KBM-7 (cell line): ENCODE measurements at regions not wholly inside any gene's neighbourhood (a gene's known extent, or its start where the extent isn't known, plus 50 kb on each side); places are given as distances from the start of the nearest gene placed in this dataset.

ENCODE experiments used
- DNase-seq: peaks from one replicate; pipeline ENCODE4 v3.0.0-alpha.2; 2015
- in situ Hi-C: fragments of 300-500 bp; cut with MboI; formaldehyde crosslinking; loops from 2 replicates; pipeline ENCODE4 v1.14.3; 2020; ENCODE audit warnings: low sequenced_read_pairs, low pct_unique_long_range_greater_than_20kb, mixed read lengths

DNA sequence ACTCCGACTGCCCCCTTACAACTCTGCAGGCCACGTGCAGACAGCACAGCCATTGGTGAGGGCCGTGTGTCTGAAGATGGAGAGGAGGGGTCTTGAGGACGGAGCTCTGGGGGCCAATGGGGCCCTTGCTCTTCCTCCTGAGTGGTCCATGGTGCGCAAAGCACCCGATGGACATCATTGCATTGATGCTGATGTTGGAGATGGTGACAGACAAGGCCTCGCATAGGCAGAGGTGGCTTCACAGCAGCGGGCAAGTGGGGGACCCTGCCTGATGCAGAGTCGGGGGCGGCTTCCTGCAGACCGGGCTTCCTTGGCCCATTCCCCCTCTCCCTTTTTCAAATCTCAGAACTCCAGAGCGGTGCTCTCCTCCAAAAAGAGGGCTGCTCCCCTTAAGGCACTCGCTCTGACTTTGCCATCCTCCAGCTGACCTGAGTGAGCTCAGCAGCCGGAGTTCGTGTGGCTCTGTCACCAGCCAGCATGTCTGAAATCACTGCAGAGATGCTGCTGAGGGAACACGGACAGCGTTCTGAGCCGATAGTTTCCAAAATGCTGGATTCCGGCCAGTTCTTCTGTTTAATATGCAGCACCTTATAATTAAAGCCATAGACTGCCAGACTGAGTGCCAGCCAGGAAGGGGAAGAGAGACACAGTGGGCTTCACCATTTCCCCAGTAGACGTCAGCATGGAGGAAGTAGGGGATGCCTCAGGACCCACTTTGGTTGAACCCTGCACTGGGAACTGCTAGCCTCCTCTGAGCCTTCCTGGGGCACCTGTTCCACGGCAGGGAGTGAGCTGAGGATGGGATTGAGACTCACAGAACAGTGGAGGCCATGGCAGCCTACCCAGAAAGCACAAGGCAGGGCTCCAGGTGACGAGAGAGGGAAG, 278.2 kb downstream of the BRD1 start:
- DNase-seq: no peak
- in situ Hi-C loops: no loop called here

DNA sequence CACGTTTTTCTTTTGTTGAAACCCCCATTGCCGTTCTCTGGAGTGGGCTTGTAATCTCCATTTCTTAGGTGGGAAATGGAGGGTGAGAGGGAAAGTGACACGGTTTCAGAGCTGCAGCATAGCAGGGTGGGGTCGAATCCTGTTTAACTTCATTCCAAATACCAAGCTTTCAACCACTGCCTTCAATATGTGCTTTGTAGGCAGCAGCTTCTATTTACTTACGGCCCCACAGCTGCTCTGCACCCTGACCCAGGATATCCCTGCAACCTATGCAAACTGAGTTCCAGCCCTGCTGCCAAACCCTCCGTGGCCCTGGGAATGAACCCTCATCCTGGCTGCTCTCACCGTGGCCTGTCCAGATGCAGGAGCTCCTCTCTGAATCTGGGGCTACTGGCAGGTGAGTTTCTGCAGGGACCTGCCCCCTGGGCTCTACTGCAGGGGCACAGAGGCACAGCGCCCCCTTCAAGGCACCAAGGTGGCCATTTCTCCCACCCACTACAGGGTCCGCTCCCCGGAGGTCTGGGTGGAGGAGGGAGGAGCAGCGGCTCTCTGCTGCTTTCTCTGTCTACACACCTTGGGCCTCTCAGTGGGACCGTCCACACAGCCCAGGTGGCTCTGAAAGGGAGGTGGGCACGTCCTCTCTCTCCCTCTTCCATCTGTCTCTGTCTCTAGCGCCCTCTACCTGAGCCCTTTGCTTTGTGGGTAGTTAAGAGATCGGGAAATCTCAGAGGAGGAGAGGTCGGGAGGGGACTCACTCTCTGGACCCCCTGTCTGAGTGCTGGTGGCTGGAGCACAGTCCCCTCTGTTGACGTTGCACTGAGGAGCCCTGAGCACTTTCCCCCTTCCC, 279.1 kb downstream of the BRD1 start:
- in situ Hi-C loops: no loop called here
- no peak for DNase-seq

DNA sequence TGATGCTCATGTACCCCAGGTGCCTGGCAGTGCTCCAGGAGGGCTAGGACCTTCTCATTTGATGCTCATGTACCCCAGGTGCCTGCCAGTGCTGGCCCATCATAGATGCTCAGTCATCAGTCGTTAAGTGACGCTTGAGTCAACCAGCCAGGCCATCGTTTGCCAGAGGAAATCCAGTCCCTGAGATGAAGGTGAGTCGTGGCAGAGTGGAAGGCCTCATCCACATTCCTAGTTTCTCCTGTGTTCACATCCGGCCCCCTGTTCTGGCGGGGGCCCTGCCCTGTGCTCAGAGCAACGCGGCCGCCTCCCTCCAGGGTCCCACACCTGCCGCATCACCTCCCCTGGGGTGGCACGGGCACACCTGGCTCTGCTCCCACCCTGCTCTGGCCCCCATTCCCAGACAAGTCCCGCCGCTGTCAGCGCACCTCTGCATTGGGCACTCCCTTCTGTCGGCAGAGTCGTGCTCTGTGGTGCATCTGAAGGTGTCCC, 279.9 kb downstream of the BRD1 start:
- in situ Hi-C loops: no loop called here
- no peak for DNase-seq

DNA sequence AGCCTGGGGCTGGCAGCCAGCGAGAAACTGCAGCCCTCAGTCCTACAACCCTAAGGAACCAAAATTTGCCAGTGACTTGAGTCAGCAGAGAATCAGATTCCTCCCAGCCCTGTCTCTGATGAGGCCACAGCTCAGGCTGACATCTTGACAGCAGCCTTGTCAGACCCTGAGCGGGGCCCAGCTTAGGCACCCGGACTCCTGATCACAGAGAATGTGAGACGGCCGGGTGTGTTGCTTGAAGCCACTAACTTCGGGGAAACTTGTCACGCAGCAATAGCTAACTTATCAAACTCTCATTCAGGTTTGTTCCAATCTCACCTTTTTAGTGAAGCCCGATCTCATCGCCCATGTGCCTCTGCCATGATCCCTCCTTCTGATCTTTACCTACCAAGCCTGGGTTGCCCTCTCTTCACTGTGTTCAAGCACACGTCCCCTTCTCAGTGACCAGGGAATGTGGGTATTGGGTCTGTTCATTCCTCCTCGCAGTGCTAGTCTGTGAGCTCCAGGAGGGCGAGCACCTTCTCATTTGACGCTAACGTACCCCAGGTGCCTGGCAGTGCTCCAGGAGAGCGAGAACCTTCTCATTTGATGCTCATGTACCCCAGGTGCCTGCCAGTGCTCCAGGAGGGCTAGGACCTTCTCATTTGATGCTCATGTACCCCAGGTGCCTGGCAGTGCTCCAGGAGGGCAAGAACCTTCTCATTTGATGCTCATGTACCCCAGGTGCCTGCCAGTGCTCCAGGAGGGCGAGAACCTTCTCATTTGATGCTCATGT, 280.7 kb downstream of the BRD1 start:
- no peak for DNase-seq
- in situ Hi-C loops: no loop called here

DNA sequence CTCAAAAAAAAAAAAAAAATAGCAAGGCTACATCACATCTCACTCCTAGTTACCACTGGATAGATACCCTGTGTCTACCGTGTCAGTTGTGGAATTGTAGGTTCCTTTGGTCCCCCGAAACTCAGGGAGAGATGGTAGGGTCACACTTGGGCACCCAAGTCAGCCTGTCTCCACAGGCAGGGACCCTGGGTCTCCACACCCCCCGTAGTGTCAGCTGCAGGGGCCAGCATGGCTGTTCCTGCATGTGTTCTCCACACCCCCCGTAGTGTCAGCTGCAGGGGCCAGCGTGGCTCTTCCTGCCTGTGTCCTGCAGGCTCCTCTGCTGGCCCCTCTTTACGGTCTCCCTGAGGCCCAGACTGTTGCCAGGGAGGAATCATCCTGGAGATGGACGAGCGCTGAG, 282.1 kb downstream of the BRD1 start:
- in situ Hi-C loops: no loop called here
- no peak for DNase-seq

DNA sequence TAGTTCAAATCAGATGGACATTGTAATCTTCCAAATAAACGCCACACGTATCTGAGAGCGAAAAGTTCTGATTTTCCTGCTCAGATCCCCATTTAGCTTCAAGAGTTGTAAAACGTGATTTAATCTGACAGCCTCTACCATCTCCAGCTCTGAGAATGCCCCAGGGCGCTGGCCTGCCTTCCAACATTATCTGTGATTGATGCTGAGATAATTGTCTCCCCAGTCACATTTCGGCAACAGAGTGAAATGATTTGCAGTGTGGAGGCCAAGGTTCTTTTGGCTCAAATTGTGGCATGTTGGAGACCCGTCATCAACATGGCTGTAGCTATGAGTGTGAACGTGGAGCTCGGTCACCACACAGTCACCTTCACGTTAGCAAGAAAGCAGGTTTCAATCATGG, 283.4 kb downstream of the BRD1 start:
- in situ Hi-C loops: no loop called here
- no peak for DNase-seq

DNA sequence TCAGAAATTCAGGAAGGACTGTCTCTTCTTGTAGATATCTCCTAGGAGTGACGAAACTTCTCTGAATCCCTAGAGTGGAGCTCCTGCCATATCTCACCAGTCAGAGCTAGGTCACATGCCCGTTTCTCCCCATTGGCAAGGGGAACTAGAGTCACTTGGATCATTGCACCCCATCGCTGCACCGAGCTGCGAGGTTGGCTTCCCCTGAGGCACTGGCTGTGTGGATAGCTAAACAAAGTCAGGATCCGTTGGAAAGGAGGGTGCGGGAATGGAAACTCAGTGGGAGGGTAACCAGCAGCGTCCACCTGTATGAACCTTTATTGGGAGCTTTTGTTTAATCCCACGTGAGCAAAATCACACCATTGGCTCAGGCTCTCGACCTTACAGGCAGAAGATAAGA, 283.8 kb downstream of the BRD1 start:
- DNase-seq: no peak
- in situ Hi-C loops: no loop called here

DNA sequence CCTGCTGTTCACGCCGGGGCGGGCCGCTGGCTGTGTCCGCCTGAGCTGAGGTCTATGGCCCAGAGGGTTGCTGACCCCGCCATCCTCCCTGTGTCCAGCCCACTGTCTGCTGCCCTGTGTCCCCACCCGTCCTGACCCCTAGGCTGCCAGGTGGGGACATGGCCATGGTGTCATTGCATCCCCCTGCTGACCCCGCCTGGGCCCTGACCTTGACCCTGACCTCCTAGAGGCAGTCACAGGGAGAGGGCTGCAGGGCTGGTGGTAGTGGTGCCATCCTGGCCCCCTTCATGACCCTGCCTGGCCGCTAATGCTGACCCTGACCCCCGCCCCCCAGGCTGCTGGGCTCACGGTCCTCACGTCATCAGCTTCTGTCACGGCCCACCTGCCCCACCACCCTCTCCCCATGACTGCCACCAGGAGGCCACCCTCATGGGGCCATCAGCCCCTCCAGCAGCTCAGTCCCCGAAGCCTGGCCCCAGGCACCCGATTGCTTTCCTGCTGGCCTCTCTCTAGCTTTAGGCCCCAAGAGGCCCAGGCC, 285.9 kb downstream of the BRD1 start:
- in situ Hi-C loops: no loop called here
- no peak for DNase-seq

DNA sequence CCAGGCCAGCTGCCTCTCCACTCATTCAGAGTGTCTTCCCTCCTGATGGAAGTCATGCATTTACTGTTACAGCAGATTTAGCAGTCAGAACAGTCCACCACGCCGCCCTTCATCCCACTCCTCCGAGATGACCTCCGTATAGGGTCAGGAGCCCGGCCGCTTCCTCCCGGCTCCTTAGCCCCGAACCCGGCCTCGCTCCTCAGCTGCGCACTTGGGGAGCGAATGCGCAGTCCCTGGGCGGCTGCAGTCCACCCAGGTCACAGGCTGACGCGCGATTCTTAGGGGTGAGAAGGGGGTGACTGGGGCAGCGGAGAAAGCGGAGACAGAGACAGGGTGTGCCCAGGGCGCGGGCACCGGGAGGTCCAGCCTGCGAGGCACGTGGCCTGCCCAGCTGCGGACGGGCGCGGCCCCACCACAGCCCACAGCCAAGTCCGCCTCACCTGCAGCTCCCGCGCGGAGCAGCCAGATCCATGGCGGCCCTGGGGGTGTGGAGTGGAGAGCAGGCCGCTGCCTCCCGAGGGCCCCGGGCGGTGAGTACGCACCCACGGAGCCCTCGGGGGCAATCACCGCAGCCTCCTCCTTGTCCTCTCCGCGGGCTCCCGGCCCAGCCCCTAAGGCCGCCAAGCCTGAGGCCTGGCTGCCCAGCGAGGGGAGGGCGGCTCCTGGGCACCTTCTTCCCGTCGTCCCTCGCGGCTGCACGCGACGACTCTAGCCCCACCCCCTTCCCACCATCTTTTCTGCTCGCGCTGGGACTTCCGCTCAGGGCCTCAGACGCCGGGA, 286.6 kb downstream of the BRD1 start:
- in situ Hi-C loops: no loop called here
- no peak for DNase-seq

DNA sequence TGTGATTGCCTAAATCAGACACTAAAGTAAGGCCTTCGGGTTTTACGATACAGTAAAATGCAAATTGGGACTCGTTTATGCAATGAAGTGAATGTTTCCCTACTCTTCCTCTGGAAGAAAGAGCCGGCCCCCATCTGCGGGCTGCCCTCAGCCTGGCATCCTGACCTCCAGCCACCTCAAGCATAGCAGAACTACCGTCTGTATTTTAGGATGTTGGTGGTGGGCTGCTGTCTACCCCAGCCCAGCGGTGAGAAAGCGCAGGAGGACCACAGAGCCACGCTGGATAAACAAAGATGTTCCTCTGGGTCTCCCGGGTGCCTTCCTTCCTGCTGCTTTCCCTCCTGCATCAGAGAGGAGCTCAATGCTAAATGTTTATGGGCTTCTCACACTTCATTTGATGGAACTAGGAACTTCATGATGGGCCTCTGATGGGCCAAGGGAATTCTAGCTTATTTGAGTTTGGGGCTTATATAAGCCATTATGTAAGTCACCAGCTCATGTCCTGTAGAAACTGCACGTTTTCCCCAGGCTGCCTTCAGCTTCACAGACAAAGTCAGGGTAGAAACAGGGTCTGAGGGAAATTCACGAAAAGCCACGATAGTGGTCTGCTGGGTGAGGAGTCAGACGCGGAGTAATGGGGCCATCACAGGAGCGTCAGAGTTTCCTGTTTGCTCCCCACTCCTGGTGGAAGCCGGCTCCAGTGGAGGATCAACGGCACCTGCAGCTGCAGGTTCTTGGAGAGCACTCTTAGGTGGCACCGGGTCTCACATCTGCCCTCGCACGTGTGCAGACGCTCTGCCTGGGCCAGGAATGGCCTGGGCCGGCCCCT, 287.4 kb downstream of the BRD1 start:
- no peak for DNase-seq
- in situ Hi-C loops: no loop called here

DNA sequence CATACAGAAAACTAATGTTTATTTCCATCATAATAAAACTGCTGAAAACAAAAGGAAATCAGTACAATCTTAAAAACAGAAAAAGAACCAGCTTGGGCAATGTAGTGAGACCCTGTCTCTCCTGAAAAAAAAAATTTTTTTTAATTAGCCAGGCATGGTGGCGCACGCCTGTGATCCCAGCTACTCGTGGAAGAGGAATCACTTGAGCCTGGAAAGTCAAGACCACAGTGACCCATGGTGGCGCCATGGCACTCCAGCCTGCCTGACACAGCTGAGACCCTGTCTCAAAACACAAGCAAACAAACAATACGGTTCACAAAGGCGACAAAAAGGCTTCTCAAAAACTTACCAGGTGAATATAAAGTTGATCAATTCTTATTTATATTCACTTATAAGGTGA, 289.7 kb downstream of the BRD1 start:
- DNase-seq: no peak
- in situ Hi-C loops: no loop called here

DNA sequence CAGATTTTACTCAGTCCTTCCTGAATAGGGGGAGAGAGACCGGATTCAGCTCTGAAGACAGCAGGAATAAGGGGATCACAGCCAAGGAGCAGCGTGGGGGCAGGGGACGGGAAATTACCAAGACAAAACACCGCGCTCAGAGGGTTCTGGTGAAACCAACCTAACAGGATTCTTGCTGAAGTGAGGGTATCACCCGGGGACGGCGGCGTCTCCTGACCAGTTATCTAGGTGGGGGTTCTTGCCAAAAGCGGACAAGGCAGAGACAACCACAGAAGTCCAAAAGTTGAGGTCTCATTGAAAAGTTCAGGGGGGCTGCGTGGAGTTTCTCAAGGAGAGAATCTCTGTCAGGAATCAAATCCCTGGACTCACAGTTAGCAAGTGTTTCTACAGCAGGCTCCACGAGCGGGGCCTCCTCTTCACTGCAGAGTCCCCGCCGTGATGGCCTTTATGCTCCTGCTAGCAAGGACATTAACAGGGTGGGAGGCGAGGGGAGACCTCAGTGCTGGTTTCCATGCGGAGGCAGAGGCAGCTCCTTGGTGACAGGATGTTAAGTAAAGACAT, 291.0 kb downstream of the BRD1 start:
- DNase-seq: no peak
- in situ Hi-C loops: no loop called here

DNA sequence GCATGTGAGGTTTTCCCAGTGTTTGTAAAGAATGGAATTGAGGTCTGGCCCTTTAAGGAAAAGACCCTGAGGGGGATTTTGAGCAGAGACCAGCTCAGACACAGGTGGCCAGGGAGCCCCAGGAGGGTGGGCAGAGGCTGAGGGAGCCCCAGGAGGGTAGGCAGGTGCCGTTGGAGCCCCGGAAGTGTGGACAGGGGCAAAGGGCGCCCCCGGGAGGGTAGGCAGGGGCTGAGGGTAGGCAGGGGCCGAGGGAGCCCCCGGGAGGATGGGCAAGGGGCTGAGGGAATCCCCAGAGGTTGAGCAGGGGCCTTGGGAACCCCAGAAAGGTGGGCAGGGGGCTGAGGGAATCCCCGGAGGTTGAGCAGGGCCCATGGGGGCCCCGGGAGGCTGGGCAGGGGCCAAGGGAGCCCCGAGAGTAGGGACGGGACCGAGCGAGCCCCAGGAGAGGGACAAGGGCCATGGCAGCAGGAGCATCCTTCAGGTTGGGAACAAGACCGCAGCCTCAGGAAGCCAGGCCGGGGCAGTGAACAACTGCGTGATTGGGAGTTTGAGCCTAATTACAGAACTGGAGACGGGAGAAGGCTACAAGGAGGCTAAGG, 292.0 kb downstream of the BRD1 start:
- DNase-seq: no peak
- in situ Hi-C loops: no loop called here

DNA sequence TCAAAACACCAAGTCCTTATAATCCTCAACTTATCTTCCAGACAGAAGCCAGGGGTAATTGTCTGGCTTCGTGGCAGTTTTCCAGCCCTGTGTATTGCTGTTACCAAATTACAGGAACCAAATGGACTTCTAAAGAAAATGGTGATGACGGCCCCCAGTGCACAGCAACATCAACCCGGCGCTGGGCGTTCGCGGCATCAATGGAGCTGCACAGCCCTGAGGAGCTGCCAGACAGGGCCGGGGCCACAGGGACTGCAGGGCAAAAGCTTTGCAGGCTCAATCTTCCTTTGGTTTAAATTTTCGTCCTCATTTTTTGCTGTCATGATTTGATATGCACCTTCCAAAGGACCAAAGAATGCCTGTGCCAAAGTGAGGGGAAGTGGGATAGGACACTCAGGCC, 292.5 kb downstream of the BRD1 start:
- DNase-seq: no peak
- in situ Hi-C loops: no loop called here

DNA sequence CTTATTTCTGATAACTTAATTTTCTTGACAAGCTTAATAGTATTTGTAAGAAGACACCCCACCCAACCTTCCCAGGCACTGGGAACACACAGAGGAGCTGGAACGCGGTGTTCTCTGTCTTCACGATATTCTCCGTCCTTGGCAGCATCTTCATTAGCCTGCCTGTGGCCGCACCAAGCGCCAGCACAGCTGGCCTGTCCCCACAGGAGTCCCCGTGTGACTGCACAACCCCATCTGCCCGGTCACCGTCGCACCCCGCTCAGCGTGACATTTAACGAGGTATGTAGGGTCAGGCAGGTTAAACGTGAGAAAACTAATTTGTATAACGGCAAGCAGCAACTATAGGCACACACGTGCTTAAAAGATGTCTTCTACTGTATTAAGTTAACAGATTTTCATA, 293.3 kb downstream of the BRD1 start:
- in situ Hi-C loops: no loop called here
- DNase-seq: no peak

DNA sequence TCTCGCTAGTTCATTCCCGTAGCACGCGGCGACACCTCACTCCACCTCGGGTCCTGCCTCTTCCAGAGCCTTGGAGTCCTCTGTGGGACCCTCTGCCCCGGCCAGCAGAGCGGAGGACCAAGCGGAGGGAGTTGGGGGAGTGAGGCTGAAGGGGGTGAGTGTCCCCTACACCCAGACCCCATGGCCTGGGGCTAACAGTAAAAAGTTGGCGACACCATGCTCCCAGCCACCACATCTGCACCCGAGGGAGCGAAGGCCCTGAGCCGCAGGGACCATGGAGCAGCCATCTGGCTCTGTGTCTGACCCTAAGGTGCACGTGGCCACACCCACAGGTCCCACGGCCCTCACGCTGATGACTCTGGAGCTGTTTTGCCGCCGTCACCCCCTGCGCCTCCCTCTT, 293.8 kb downstream of the BRD1 start:
- in situ Hi-C loops: no loop called here
- DNase-seq: no peak
